ENCODE measurements at regions not wholly inside any gene's neighbourhood (a gene's known extent, or its start where the extent isn't known, plus 50 kb on each side); places are given as distances from the start of the nearest gene placed in this dataset.

DNA sequence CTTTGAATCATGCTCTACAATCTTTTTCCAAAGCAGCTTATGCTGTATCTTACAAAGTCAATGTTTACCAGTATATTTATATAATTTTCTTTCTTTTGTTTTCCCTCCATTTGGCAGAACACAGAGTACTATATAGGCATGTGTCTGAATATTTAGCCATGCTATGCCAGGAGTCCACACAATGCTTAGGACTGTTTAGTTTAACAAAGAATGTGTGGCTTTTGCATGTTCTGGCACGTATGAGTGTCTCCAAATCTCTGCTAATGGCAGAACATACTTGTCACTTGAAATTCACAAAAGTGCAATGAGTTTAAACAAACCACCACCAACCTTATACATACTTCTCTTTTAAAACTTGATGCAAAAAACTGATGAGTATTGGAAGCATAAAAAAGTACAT is 268.0 kb downstream of the NR4A2 start:
- no peaks in the 10 kb centered on the region for H3K27me3 ChIP-seq (ENCODE audit: insufficient read depth, low read length)
- H2AK5ac ChIP-seq (ENCODE audit: low read length), result no peak overlapping the region
- H3K4ac ChIP-seq (ENCODE audit: low read depth, low read length), result no peak overlapping the region
- H3K9ac ChIP-seq (ENCODE audit: low read length), result no peak overlapping the region
- DNase-seq, result no peak
- no peak overlapping the region for H3K27ac ChIP-seq (ENCODE audit: low read depth, low read length)
- no peaks in the 10 kb centered on the region for H3K4me1 ChIP-seq (ENCODE audit: control insufficient read depth in 1 of 2, insufficient read depth in 2 of 2, low read length in 2 of 2)
- H3K79me2 ChIP-seq (ENCODE audit: control insufficient read depth, insufficient read depth, low read length, poor library complexity), result no peaks in the 10 kb centered on the region
- H3K14ac ChIP-seq (ENCODE audit: low read length), result no peak overlapping the region
- no peak overlapping the region for H3K4me3 ChIP-seq (ENCODE audit: low read depth, low read length)
- H4K12ac ChIP-seq (ENCODE audit: low read depth, low read length), result no peak overlapping the region
- no peak overlapping the region for H3K4me2 ChIP-seq (ENCODE audit: low read length)
- H4K8ac ChIP-seq (ENCODE audit: low read depth, low read length), result no peak overlapping the region
- no peak overlapping the region for H4K91ac ChIP-seq (ENCODE audit: low read depth, low read length)
- no peak overlapping the region for H3K23ac ChIP-seq (ENCODE audit: low read length)
- WGBS (ENCODE audit: extremely low coverage, insufficient coverage, insufficient read length), result no CpG with 5 or more reads among the region's 1 CpG
- H3K79me1 ChIP-seq (ENCODE audit: low read length), result no peaks in the 10 kb centered on the region
- no peaks in the 10 kb centered on the region for H3K36me3 ChIP-seq (ENCODE audit: control insufficient read depth in 1 of 2, insufficient read depth in 2 of 2, low read length in 2 of 2)
- no peak overlapping the region for H2BK5ac ChIP-seq (ENCODE audit: low read depth, low read length, poor library complexity)
- H2AFZ ChIP-seq (ENCODE audit: insufficient read depth, low read length, poor library complexity), result no peak overlapping the region
- no peak overlapping the region for H2BK12ac ChIP-seq (ENCODE audit: low read length)
- no peak overlapping the region for H2BK120ac ChIP-seq (ENCODE audit: insufficient read depth, low read length, poor library complexity)
- H3K9me3 ChIP-seq (ENCODE audit: insufficient read depth, low read depth, low read length), result no peaks in the 10 kb centered on the region
- no peak overlapping the region for H3K18ac ChIP-seq (ENCODE audit: low read length)

DNA sequence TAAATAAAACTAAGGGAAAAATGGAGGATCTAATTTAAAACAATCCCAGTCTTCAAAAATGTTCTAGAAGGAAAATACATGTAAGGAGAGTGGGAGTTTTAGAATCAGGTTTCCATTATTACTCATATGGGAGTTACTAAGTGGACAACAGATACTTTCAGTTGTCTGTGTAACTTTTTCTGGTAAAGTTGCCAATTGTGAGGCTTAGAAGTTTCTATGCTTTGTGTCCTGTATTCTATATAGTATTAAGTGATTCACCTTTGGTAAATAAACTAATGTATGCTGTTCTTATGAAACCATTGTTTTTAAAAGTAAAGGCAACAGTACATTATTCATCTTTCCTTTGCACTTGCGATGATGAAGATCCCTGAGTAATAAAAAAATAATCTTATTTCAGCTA is 274.9 kb downstream of the NR4A2 start:
- Histone ChIP-seq H3K27me3 (ENCODE audit: insufficient read depth, low read length) (no peaks in the 10 kb centered on the region), H2AFZ (ENCODE audit: insufficient read depth, low read length, poor library complexity) (no peak overlapping the region), H4K12ac (ENCODE audit: low read depth, low read length) (no peak overlapping the region), H3K79me1 (ENCODE audit: low read length) (no peaks in the 10 kb centered on the region), H3K23ac (ENCODE audit: low read length) (no peak overlapping the region), H3K4me3 (ENCODE audit: low read depth, low read length) (no peak overlapping the region), H3K14ac (ENCODE audit: low read length) (no peak overlapping the region), H2BK120ac (ENCODE audit: insufficient read depth, low read length, poor library complexity) (no peak overlapping the region), H3K4me2 (ENCODE audit: low read length) (no peak overlapping the region), H3K4ac (ENCODE audit: low read depth, low read length) (no peak overlapping the region), H4K8ac (ENCODE audit: low read depth, low read length) (no peak overlapping the region), H3K79me2 (ENCODE audit: control insufficient read depth, insufficient read depth, low read length, poor library complexity) (no peaks in the 10 kb centered on the region), H4K91ac (ENCODE audit: low read depth, low read length) (no peak overlapping the region), H2AK5ac (ENCODE audit: low read length) (no peak overlapping the region), H3K18ac (ENCODE audit: low read length) (no peak overlapping the region), H3K4me1 (ENCODE audit: control insufficient read depth in 1 of 2, insufficient read depth in 2 of 2, low read length in 2 of 2) (no peaks in the 10 kb centered on the region), H3K9me3 (ENCODE audit: insufficient read depth, low read depth, low read length) (no peaks in the 10 kb centered on the region), H2BK12ac (ENCODE audit: low read length) (no peak overlapping the region), H3K27ac (ENCODE audit: low read depth, low read length) (no peak overlapping the region), H2BK5ac (ENCODE audit: low read depth, low read length, poor library complexity) (no peak overlapping the region), H3K36me3 (ENCODE audit: control insufficient read depth in 1 of 2, insufficient read depth in 2 of 2, low read length in 2 of 2) (no peaks in the 10 kb centered on the region), H3K9ac (ENCODE audit: low read length) (no peak overlapping the region)
- DNase-seq, result no peak
- WGBS (ENCODE audit: extremely low coverage, insufficient coverage, insufficient read length), result no CpG with 5 or more reads among the region's 1 CpG

GRCh38 chr2:156054983-156055382 is 277.5 kb downstream of the NR4A2 start:
- Histone ChIP-seq H3K79me2 (ENCODE audit: control insufficient read depth, insufficient read depth, low read length, poor library complexity) (no peaks in the 10 kb centered on the region), H3K18ac (ENCODE audit: low read length) (no peak overlapping the region), H2BK5ac (ENCODE audit: low read depth, low read length, poor library complexity) (no peak overlapping the region), H4K8ac (ENCODE audit: low read depth, low read length) (no peak overlapping the region), H2BK12ac (ENCODE audit: low read length) (no peak overlapping the region), H3K9me3 (ENCODE audit: insufficient read depth, low read depth, low read length) (no peaks in the 10 kb centered on the region), H3K27me3 (ENCODE audit: insufficient read depth, low read length) (no peaks in the 10 kb centered on the region), H3K14ac (ENCODE audit: low read length) (no peak overlapping the region), H3K4me2 (ENCODE audit: low read length) (no peak overlapping the region), H3K9ac (ENCODE audit: low read length) (no peak overlapping the region), H4K12ac (ENCODE audit: low read depth, low read length) (no peak overlapping the region), H3K79me1 (ENCODE audit: low read length) (no peaks in the 10 kb centered on the region), H3K23ac (ENCODE audit: low read length) (no peak overlapping the region), H2BK120ac (ENCODE audit: insufficient read depth, low read length, poor library complexity) (no peak overlapping the region), H3K4me3 (ENCODE audit: low read depth, low read length) (no peak overlapping the region), H2AFZ (ENCODE audit: insufficient read depth, low read length, poor library complexity) (no peak overlapping the region), H3K4ac (ENCODE audit: low read depth, low read length) (no peak overlapping the region), H4K91ac (ENCODE audit: low read depth, low read length) (no peak overlapping the region), H3K36me3 (ENCODE audit: control insufficient read depth in 1 of 2, insufficient read depth in 2 of 2, low read length in 2 of 2) (no peaks in the 10 kb centered on the region), H2AK5ac (ENCODE audit: low read length) (no peak overlapping the region), H3K27ac (ENCODE audit: low read depth, low read length) (no peak overlapping the region), H3K4me1 (ENCODE audit: control insufficient read depth in 1 of 2, insufficient read depth in 2 of 2, low read length in 2 of 2) (no peaks in the 10 kb centered on the region)
- WGBS (ENCODE audit: extremely low coverage, insufficient coverage, insufficient read length), result no CpG with 5 or more reads among the region's 2 CpGs
- DNase-seq, result no peak

DNA sequence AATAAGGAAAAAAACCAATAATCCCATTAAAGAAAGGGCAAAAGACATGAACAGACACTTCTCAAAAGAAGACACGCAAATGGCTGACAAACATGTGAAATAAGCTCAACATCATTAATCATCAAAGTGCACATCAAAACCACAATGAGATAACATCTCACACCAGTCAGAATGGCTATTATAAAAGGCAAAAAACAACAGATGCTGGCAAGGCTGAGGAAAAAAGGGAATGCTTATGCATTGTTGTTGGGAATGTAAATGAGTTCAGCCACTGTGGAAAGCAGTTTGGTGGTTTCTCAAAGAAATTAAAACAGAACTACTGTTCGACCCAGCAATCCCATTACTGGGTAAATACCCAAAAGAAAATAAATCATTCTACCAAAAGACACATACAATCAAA is 285.6 kb downstream of the NR4A2 start:
- no CpG with 5 or more reads among the region's 2 CpGs for WGBS (ENCODE audit: extremely low coverage, insufficient coverage, insufficient read length)
- H2AK5ac ChIP-seq (ENCODE audit: low read length), result no peak overlapping the region

More for the DNA sequence above, 285.6 kb downstream of the NR4A2 start:
- H3K9me3 ChIP-seq (ENCODE audit: insufficient read depth, low read depth, low read length), result no peaks in the 10 kb centered on the region
- no peak overlapping the region for H2BK5ac ChIP-seq (ENCODE audit: low read depth, low read length, poor library complexity)
- no peak overlapping the region for H4K91ac ChIP-seq (ENCODE audit: low read depth, low read length)
- no peak overlapping the region for H3K27ac ChIP-seq (ENCODE audit: low read depth, low read length)
- H3K79me1 ChIP-seq (ENCODE audit: low read length), result no peaks in the 10 kb centered on the region
- H4K8ac ChIP-seq (ENCODE audit: low read depth, low read length), result no peak overlapping the region
- no peak overlapping the region for H3K18ac ChIP-seq (ENCODE audit: low read length)
- no peak overlapping the region for H2BK12ac ChIP-seq (ENCODE audit: low read length)
- no peak for DNase-seq
- no peak overlapping the region for H3K4ac ChIP-seq (ENCODE audit: low read depth, low read length)
- no peaks in the 10 kb centered on the region for H3K27me3 ChIP-seq (ENCODE audit: insufficient read depth, low read length)
- no peaks in the 10 kb centered on the region for H3K36me3 ChIP-seq (ENCODE audit: control insufficient read depth in 1 of 2, insufficient read depth in 2 of 2, low read length in 2 of 2)
- H3K14ac ChIP-seq (ENCODE audit: low read length), result no peak overlapping the region
- H2AFZ ChIP-seq (ENCODE audit: insufficient read depth, low read length, poor library complexity), result no peak overlapping the region
- no peak overlapping the region for H4K12ac ChIP-seq (ENCODE audit: low read depth, low read length)
- H3K4me2 ChIP-seq (ENCODE audit: low read length), result no peak overlapping the region
- no peak overlapping the region for H3K4me3 ChIP-seq (ENCODE audit: low read depth, low read length)
- H2BK120ac ChIP-seq (ENCODE audit: insufficient read depth, low read length, poor library complexity), result no peak overlapping the region
- H3K4me1 ChIP-seq (ENCODE audit: control insufficient read depth in 1 of 2, insufficient read depth in 2 of 2, low read length in 2 of 2), result no peaks in the 10 kb centered on the region
- H3K9ac ChIP-seq (ENCODE audit: low read length), result no peak overlapping the region
- no peaks in the 10 kb centered on the region for H3K79me2 ChIP-seq (ENCODE audit: control insufficient read depth, insufficient read depth, low read length, poor library complexity)
- H3K23ac ChIP-seq (ENCODE audit: low read length), result no peak overlapping the region
